ENCODE measurements at regions not wholly inside any gene's neighbourhood (a gene's known extent, or its start where the extent isn't known, plus 50 kb on each side); places are given as distances from the start of the nearest gene placed in this dataset.

GRCh38 chr9:107078061-107078460, 205.0 kb upstream of the RAD23B start:
- Histone ChIP-seq H3K27ac (no peak overlapping the region), H3K36me3 (no peaks in the 10 kb centered on the region), H3K4me3 (no peak overlapping the region), H3K9me3 (no peaks in the 10 kb centered on the region), H3K4me1 (no peaks in the 10 kb centered on the region), H3K27me3 (no peaks in the 10 kb centered on the region), H3K9ac (ENCODE audit: low read depth in 2 of 2, low read length in 2 of 2) (no peak overlapping the region)
- DNase-seq, result peak; percentile 23
- intact Hi-C loops (cut with DNase I), result no loop called here
- TF ChIP-seq CTCF (IDR thresholded peaks at IDR 0.05), result no peak

GRCh38 chr9:107079589-107079988, 203.5 kb upstream of the RAD23B start:
- H3K9ac ChIP-seq (ENCODE audit: low read depth in 2 of 2, low read length in 2 of 2), result no peak overlapping the region
- H3K4me3 ChIP-seq, result no peak overlapping the region
- no peaks in the 10 kb centered on the region for H3K36me3 ChIP-seq
- no peaks in the 10 kb centered on the region for H3K27me3 ChIP-seq
- DNase-seq, result no peak
- no peaks in the 10 kb centered on the region for H3K9me3 ChIP-seq
- no peak overlapping the region for H3K27ac ChIP-seq
- TF ChIP-seq CTCF (IDR thresholded peaks at IDR 0.05), result no peak
- intact Hi-C loops (cut with DNase I), result no loop called here
- H3K4me1 ChIP-seq, result no peaks in the 10 kb centered on the region

GRCh38 chr9:107080130-107080529, 202.9 kb upstream of the RAD23B start:
- Histone ChIP-seq H3K9me3 (no peaks in the 10 kb centered on the region), H3K27ac (no peak overlapping the region), H3K27me3 (no peaks in the 10 kb centered on the region), H3K4me1 (no peaks in the 10 kb centered on the region), H3K36me3 (no peaks in the 10 kb centered on the region), H3K4me3 (no peak overlapping the region), H3K9ac (ENCODE audit: low read depth in 2 of 2, low read length in 2 of 2) (no peak overlapping the region)
- intact Hi-C loops (cut with DNase I), result no loop called here
- DNase-seq, result no peak
- no peak for TF ChIP-seq CTCF (IDR thresholded peaks at IDR 0.05)

GRCh38 chr9:107086460-107086859, 196.6 kb upstream of the RAD23B start:
- Histone ChIP-seq H3K27ac (no peak overlapping the region), H3K4me3 (no peak overlapping the region), H3K4me1 (no peaks in the 10 kb centered on the region), H3K9ac (ENCODE audit: low read depth in 2 of 2, low read length in 2 of 2) (no peak overlapping the region), H3K9me3 (no peaks in the 10 kb centered on the region), H3K27me3 (no peaks in the 10 kb centered on the region), H3K36me3 (no peaks in the 10 kb centered on the region)
- DNase-seq, result no peak
- intact Hi-C loops (cut with DNase I), result no loop called here
- no peak for TF ChIP-seq CTCF (IDR thresholded peaks at IDR 0.05)

GRCh38 chr9:107087222-107087621, 195.9 kb upstream of the RAD23B start:
- H3K4me1 ChIP-seq, result no peaks in the 10 kb centered on the region
- H3K9ac ChIP-seq (ENCODE audit: low read depth in 2 of 2, low read length in 2 of 2), result no peak overlapping the region
- no peak overlapping the region for H3K27ac ChIP-seq
- no peak for TF ChIP-seq CTCF (IDR thresholded peaks at IDR 0.05)
- no peak for DNase-seq
- no peaks in the 10 kb centered on the region for H3K36me3 ChIP-seq
- H3K4me3 ChIP-seq, result no peak overlapping the region
- H3K9me3 ChIP-seq, result no peaks in the 10 kb centered on the region
- H3K27me3 ChIP-seq, result no peaks in the 10 kb centered on the region
- intact Hi-C loops (cut with DNase I), result no loop called here

- Histone ChIP-seq H3K27ac (no peak overlapping the region), H3K4me1 (no peaks in the 10 kb centered on the region), H3K4me3 (no peak overlapping the region), H3K9ac (ENCODE audit: low read depth in 2 of 2, low read length in 2 of 2) (no peak overlapping the region), H3K9me3 (no peaks in the 10 kb centered on the region), H3K36me3 (no peaks in the 10 kb centered on the region), H3K27me3 (no peaks in the 10 kb centered on the region)
- intact Hi-C loops (cut with DNase I), result no loop called here
- DNase-seq, result no peak
- no peak for TF ChIP-seq CTCF (IDR thresholded peaks at IDR 0.05)
Observed at GRCh38 chr9:107090218-107090617, 192.9 kb upstream of the RAD23B start.
